ENCODE measurements at regions not wholly inside any gene's neighbourhood (a gene's known extent, or its start where the extent isn't known, plus 50 kb on each side); places are given as distances from the start of the nearest gene placed in this dataset.

- H3K27ac Mint-ChIP-seq: no peak overlapping the region
- Histone ChIP-seq H4K20me1 (ENCODE audit: control insufficient read depth, insufficient read depth, insufficient read length) (no peaks in the 10 kb centered on the region), H3K23ac (ENCODE audit: insufficient read length, low read depth, low read length) (no peak overlapping the region), H2BK15ac (ENCODE audit: low read depth, low read length) (no peak overlapping the region), H3T11ph (ENCODE audit: low read length) (no peak overlapping the region), H3K9me3 (ENCODE audit: control insufficient read depth, low read depth, low read length) (no peaks in the 10 kb centered on the region), H3K4me1 (ENCODE audit: insufficient read depth, low read length) (no peaks in the 10 kb centered on the region), H4K5ac (ENCODE audit: insufficient read length, low read depth, low read length) (no peak overlapping the region), H3K4me2 (ENCODE audit: insufficient read depth, insufficient read length, low read length) (no peak overlapping the region), H3K23me2 (ENCODE audit: insufficient read length, low read depth, low read length, poor library complexity, severe bottlenecking) (no peaks in the 10 kb centered on the region), H2BK12ac (ENCODE audit: insufficient read length, low read depth, low read length) (no peak overlapping the region), H2AK5ac (ENCODE audit: insufficient read length, low read length) (no peak overlapping the region), H4K91ac (ENCODE audit: insufficient read length, low read depth, low read length) (no peak overlapping the region), H3K56ac (ENCODE audit: insufficient read length, low read depth, low read length) (no peak overlapping the region), H2BK5ac (ENCODE audit: insufficient read length, low read length) (no peak overlapping the region), H3K79me1 (ENCODE audit: insufficient read depth, low read depth, low read length, poor library complexity, severe bottlenecking) (no peaks in the 10 kb centered on the region), H2AFZ (ENCODE audit: low read length) (no peak overlapping the region), H3K27ac (ENCODE audit: insufficient read length, low read depth, low read length) (no peak overlapping the region), H3K14ac (ENCODE audit: insufficient read depth, low read length) (no peak overlapping the region), H2BK120ac (ENCODE audit: low read depth, low read length, poor library complexity, severe bottlenecking) (no peak overlapping the region), H3K18ac (ENCODE audit: insufficient read length, low read depth, low read length) (no peak overlapping the region), H4K8ac (replicated peaks; ENCODE audit: insufficient read length, low read depth, low read length) (no peak overlapping the region), H3K4ac (ENCODE audit: low read depth, low read length) (no peak overlapping the region), H3K79me2 (ENCODE audit: insufficient read depth, low read length) (no peaks in the 10 kb centered on the region), H3K27me3 (ENCODE audit: insufficient read depth, low read length) (no peaks in the 10 kb centered on the region), H3K9ac (ENCODE audit: extremely low read depth, insufficient read length, low read length) (no peak overlapping the region), H2BK20ac (ENCODE audit: low read depth, low read length, poor library complexity, severe bottlenecking) (no peak overlapping the region)
- no peaks in the 10 kb centered on the region for H3K9me3 Mint-ChIP-seq
- H3K4me1 Mint-ChIP-seq: peaks cover 0 to 4% of the 10 kb centered on the region in 2 experiments; a peak in 1 of 4 replicates
- DNase-seq: no peak
- no peak for TF ChIP-seq CTCF (conservative IDR thresholded peaks at IDR 0.05)
- no peak overlapping the region for H3K4me3 Mint-ChIP-seq
- H3K27me3 Mint-ChIP-seq (ENCODE audit: low read depth): no peaks in the 10 kb centered on the region
- H3K36me3 Mint-ChIP-seq (ENCODE audit: insufficient read depth in 1 of 3, low read depth in 3 of 3): no peaks in the 10 kb centered on the region
These were observed 947.3 kb upstream of the COX7C start for GRCh38 chr5:85670417-85670816.

Data from H9 (cell line).